Esophagus muscularis mucosa (tissue), 3 donors: ENCODE measurements at regions not wholly inside any gene's neighbourhood (a gene's known extent, or its start where the extent isn't known, plus 50 kb on each side); places are given as distances from the start of the nearest gene placed in this dataset.

Experiments
- POLR2A ChIP-seq: fragments of 450-650 bp; IDR thresholded peaks from one replicate; pipeline ENCODE4 v1.6.1; 2017; ENCODE audit warnings: antibody characterized with exemption, moderate library complexity, mild to moderate bottlenecking, low read depth
- POLR2AphosphoS5 ChIP-seq, 2 donors: sonication (generic); formaldehyde crosslinking; IDR thresholded peaks; one replicate each; pipeline ENCODE4 v1.6.1; 2017; ENCODE audit warnings: antibody characterized with exemption in 2 of 2
- TF ChIP-seq, protein P1 (sequence below), 3 experiments: fragments of 200-600 bp in 2 of 3; fragments of 450-650 bp in 1 of 3; sonication (generic) in 2 of 3; IDR thresholded peaks; one replicate each; pipeline ENCODE4 v1.5.1; 2017 to 2019; ENCODE audit warnings: antibody characterized with exemption in 3 of 3, mild to moderate bottlenecking in 2 of 3, moderate library complexity in 1 of 3

DNA sequence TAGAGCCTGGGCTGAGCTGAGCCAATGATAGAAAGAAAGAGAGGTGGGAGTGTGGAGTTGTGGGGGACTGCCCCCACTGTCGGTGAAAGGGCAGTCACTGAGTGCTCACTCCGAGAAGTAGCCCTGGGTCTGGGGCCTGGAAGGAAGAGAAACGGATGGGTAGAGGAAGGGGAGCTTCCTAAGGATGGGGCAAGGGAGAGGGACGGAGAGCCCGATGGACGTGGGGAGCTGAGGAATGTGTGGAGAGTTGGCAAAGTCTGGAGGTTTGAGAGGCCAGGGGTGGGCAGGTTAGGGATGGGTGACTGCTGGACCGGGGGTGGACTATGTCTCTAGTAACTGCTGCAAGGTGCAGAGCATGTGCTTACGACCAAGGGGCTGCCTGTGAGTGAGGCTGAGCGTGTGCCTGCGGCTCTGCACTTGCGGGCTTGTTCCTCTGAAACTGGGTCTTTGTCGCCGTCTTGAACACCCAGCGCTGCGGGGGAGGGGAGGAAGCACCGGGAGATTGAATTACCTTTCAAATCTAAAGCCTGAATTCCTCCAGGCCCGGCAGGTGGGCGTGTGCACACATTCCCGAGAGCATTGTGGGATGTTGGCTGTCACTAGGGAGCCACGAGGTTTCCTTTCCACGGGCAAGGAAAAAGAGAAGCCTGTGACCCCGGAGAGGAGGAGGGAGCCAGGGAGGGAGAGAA lies 76.4 kb upstream of the ARAP3 start:
- TF ChIP-seq POLR2AphosphoS5 (IDR thresholded peaks at IDR 0.05) (no peak), POLR2A (no peak)
- TF ChIP-seq, protein P1, sequence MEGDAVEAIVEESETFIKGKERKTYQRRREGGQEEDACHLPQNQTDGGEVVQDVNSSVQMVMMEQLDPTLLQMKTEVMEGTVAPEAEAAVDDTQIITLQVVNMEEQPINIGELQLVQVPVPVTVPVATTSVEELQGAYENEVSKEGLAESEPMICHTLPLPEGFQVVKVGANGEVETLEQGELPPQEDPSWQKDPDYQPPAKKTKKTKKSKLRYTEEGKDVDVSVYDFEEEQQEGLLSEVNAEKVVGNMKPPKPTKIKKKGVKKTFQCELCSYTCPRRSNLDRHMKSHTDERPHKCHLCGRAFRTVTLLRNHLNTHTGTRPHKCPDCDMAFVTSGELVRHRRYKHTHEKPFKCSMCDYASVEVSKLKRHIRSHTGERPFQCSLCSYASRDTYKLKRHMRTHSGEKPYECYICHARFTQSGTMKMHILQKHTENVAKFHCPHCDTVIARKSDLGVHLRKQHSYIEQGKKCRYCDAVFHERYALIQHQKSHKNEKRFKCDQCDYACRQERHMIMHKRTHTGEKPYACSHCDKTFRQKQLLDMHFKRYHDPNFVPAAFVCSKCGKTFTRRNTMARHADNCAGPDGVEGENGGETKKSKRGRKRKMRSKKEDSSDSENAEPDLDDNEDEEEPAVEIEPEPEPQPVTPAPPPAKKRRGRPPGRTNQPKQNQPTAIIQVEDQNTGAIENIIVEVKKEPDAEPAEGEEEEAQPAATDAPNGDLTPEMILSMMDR (IDR thresholded peaks at IDR 0.05), result no peak
